ENCODE measurements at regions not wholly inside any gene's neighbourhood (a gene's known extent, or its start where the extent isn't known, plus 50 kb on each side); places are given as distances from the start of the nearest gene placed in this dataset.
"Not testable (repeated sequence)": the region's sequence is repeated elsewhere in the genome, so short reads cannot be mapped to it uniquely, and the experiment has no call there.

DNA sequence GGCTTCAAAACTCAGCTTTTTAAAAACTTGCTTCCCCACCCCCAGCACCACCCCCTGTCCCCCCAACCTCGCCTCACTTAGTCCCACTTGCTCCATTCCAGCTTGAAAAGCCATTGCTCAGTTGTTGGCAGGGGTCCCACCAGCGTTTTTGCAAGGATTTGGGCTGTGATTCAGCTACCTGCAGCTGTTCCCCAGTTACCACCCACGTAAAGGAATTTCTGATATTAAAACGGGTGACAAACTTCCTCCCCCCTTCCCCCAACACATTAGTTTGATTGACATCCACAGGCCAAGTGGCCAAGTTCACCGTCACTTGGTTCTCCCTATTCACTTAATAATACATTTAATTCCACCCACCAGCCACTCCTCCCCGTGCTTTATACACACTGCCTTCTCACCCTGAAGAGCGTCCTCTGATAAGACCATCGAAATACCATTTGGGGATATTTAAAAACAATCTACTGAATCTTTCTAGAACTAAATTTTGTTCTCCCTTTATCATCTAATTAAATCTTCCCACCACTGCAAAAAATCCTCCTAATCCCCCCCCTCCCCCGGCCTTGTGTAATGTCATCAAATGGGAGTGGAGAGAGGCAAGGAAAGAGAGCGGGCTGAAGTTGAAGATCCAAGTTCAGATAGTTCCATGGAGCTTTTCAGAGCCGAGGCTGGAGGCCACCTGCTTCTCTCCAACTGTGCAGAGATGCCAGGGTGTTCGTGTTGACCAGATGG is 55.1 kb downstream of the SOX9 start:
- DNase-seq (ENCODE audit: low spot score): no peak

DNA sequence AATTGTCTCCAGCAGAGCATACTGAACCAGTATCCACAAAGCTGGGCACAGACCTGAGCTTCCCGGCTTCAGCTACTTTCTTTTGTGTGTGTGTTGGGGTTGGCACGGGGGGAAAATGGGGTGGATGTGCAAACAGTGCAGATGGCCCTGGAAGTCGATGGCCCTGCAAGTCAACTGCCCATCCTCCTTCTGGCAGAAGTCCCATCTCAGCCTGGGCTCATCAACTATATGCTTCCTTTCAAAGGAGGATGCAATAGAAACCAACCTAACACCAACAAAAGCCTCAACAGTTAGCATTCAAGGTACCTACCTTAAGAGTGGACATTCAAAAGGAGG is 55.7 kb downstream of the SOX9 start:
- no peak for DNase-seq (ENCODE audit: low spot score)

GRCh38 chr17:72176951-72177660 is 56.3 kb downstream of the SOX9 start:
- no peak for DNase-seq (ENCODE audit: low spot score)

GRCh38 chr17:72177738-72178137 is 56.9 kb downstream of the SOX9 start:
- no peak for DNase-seq (ENCODE audit: low spot score)

DNA sequence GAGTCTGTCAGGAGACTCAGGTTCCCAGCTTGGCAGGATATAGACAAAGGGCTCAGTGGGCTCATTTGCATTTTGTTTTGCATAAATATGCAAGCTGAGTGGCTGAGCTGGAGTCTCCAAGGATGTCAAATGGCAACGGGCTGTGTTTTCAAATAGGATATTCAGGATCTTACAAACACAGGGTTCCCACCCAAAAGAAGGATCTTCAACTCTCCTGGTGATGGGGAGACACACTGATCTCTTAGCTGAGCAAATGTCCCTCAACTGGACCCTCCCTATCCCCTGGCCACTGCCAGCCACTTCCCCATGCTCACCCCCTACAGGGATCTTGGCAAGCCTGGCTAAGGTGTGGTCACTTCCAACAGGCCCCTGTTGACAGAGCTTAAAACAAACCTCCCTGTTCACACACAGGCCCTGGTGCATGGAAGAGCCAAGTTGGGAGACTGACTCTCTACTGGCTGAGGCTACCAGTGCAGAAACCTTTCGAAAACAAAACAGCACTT is 61.6 kb downstream of the SOX9 start:
- no peak for DNase-seq (ENCODE audit: low spot score)

GRCh38 chr17:72183194-72183685 is 62.4 kb downstream of the SOX9 start:
- DNase-seq (ENCODE audit: low spot score): no peak

GRCh38 chr17:72184805-72185204 is 64.0 kb downstream of the SOX9 start:
- no peak for DNase-seq (ENCODE audit: low spot score)

DNA sequence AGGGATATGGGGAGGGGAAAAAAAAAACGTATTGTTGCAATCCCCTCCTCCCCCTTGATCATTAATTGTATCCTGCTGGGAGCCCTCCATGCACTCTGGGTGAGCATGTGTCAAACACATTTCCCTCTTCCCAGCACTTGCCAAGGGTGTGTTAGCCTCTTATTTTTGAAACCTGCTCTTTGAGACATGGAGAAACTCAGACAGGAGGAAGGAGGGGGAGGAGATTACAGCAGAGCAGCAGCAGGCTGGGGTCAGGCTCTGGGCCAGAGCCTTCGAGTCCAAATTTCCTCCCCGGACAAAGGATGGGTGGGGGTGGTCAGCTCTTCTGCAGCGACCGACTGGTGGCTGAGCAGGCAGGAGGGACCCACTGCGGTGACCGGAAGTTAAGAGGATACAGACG is 64.7 kb downstream of the SOX9 start:
- DNase-seq (ENCODE audit: low spot score): no peak

GRCh38 chr17:72187556-72187955 is 66.7 kb downstream of the SOX9 start:
- DNase-seq (ENCODE audit: low spot score): no peak

- DNase-seq (ENCODE audit: low spot score): no peak
Measured at GRCh38 chr17:72188801-72189200, 68.0 kb downstream of the SOX9 start.

GRCh38 chr17:72189768-72190593 is 69.2 kb downstream of the SOX9 start:
- no peak for DNase-seq (ENCODE audit: low spot score)

DNA sequence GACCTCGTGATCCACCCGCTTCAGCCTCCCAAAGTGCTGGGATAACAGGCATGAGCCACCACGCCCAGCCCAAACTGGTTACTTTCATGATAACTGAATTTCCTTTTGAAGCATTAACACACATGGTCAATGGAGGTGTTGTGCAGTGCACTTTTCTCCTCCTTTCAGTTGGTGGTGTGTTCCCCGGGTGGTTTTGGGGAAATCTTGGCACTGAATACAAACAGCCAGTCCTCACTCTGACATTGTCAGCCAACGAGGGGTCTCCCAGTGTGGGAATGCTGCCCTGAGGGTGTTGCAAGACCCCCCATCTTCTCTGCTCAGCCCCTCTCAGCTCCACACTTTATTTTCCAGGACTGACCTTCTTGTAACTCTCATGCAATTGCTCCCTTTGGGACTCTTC is 70.5 kb downstream of the SOX9 start:
- DNase-seq (ENCODE audit: low spot score): no peak

DNA sequence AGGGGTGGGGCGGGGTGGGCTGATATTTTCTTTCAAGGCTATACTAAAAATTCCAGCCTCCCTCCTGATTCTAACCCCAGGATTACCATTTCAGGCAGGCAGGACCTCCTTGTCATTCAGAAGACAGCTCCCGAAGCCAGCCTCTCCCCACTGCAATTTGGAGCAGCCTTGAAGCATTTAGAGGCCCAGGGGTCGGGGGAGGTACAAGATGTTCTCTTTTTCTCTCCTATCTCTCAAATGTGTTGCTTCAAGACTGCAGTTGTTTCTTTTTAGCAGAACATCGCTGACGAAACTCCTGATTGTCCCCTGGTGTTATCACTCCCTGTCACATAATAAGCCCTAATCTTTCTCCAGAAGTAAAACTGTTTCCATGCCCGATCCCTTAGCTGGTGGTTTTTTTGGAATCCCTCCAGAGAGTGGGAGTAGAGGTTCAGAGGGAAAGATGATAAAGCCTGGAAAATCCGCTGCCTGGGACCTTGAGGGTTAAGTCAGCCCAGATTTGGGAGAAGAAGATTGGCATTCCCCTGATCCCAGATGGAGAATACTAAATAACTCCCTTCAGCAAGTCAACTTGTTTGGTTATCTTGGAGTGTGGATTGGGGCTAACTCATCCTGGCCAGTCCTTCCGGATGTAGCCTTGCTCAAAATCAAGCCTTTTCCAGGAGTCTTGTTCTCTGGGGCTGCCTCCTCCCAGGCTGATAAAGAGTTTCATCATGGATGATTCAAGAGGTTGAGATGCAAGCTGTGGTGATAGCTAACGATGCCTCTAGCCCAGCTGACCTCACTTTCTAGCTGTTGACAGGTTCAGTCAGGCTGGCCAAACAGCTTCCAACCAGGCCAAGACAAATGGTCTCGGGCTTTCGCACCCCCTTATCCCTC is 71.3 kb downstream of the SOX9 start:
- DNase-seq (ENCODE audit: low spot score): no peak

- DNase-seq (ENCODE audit: low spot score): no peak
Measured at GRCh38 chr17:72192800-72193192, 72.0 kb downstream of the SOX9 start.

GRCh38 chr17:72193391-72194106 is 72.7 kb downstream of the SOX9 start:
- DNase-seq (ENCODE audit: low spot score): no peak

DNA sequence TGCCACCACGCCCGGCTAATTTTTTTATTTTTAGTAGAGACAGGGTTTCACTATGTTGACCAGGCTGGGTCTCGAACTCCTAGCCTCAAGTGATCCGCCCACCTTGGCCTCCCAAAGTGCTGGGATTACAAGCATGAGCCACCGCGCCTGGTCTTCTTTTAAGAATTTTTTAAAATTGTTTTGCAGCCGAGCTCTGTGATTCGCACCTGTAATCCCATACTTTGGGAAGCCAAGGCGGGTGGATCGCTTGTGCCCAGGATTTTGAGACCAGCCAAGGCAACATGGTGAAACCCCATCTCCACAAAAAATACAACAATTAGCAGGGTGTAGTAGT is 73.3 kb downstream of the SOX9 start:
- not testable (repeated sequence) for DNase-seq (ENCODE audit: low spot score)

DNA sequence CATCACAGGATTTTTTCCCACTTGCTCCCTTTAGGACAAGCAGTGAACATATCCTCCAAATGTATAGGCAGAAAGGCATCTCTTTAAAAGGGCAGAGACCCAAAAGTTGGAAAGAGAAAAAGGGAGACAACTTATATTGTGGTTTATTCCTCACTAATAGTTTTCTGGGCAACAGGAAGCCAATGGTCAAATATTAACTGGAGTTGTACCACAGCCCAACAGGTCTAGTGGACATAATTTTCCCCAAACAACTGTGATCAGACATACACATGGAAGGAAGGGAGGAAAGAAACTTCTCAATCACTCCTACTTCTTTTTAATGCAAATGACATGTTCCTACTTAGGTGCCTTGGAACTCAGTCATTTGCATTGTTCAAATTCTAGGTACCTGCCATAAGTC is 78.4 kb downstream of the SOX9 start:
- no peak for DNase-seq (ENCODE audit: low spot score)

GRCh38 chr17:72204742-72205141 is 83.9 kb downstream of the SOX9 start:
- no peak for DNase-seq (ENCODE audit: low spot score)

- no peak for DNase-seq (ENCODE audit: low spot score)
Measured at GRCh38 chr17:72205357-72205756, 84.5 kb downstream of the SOX9 start.

GRCh38 chr17:72205822-72206221 is 85.0 kb downstream of the SOX9 start:
- no peak for DNase-seq (ENCODE audit: low spot score)

DNA sequence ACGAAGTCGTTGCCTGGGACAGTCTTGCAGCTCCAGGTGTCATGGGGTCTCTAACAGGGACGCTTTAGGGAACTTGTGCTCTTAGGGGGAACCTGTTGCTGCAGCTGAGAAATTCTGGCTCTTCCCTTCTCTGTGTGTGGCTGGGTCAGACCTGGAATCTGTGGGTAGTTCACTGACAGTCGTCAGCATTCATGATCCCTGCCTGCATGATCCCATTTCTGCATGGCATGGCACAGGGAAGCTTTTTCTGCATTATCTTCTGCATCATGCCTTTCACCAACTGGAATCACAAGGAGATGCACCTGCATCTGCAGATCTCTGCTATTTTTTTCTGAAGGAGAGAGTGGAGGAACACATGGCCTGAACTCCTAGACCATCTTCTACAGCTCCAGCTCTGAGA is 85.6 kb downstream of the SOX9 start:
- no peak for DNase-seq (ENCODE audit: low spot score)

Data from CD4-positive, alpha-beta T cell treated with Interleukin-6 at 100 ng/mL for 8 hours (primary cell).